ENCODE measurements at regions not wholly inside any gene's neighbourhood (a gene's known extent, or its start where the extent isn't known, plus 50 kb on each side); places are given as distances from the start of the nearest gene placed in this dataset.

DNA sequence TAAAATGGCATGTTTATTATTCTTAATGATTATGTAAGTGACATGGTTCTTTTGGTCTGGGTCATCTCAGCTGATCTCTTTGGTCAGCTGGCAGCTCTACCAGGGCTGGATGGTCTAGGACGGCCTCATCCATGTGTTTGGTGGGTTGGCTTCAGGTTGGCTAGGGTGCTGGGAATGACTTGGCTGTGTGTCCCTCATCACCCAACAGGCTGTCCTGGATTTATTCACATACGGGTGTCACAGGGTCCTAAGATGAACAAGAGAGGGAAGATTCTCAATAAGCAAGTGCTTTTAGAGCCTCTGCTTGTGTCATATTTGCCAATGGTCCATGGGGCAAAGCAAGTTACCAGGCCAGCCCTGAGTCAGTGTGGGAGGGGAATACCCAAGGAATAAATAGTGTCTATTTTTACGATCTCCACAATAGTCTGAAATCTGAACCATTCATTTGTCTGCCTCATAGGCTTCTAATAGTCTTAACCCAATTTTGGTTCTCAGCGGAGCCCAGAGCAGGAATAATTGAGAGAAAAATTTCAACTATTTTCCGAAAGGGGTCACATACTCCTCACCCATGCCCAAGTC is 157.5 kb downstream of the HS3ST2 start:
- H3K4me3 Mint-ChIP-seq, result no peak overlapping the region
- no peak for DNase-seq
- H3K36me3 Mint-ChIP-seq (ENCODE audit: low read depth), result no peaks in the 10 kb centered on the region
- ChIA-PET POLR2A (no interaction called here), CTCF (no interaction called here)
- H3K27ac Mint-ChIP-seq, result no peak overlapping the region
- intact Hi-C loops (cut with micrococcal nuclease), result no loop called here
- TF ChIP-seq, protein P1, sequence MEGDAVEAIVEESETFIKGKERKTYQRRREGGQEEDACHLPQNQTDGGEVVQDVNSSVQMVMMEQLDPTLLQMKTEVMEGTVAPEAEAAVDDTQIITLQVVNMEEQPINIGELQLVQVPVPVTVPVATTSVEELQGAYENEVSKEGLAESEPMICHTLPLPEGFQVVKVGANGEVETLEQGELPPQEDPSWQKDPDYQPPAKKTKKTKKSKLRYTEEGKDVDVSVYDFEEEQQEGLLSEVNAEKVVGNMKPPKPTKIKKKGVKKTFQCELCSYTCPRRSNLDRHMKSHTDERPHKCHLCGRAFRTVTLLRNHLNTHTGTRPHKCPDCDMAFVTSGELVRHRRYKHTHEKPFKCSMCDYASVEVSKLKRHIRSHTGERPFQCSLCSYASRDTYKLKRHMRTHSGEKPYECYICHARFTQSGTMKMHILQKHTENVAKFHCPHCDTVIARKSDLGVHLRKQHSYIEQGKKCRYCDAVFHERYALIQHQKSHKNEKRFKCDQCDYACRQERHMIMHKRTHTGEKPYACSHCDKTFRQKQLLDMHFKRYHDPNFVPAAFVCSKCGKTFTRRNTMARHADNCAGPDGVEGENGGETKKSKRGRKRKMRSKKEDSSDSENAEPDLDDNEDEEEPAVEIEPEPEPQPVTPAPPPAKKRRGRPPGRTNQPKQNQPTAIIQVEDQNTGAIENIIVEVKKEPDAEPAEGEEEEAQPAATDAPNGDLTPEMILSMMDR (IDR thresholded peaks at IDR 0.05), result no peak
- peaks cover 25% of the 10 kb centered on the region for H3K27me3 Mint-ChIP-seq
- H3K9me3 Mint-ChIP-seq, result no peaks in the 10 kb centered on the region
- H3K4me1 Mint-ChIP-seq, result no peaks in the 10 kb centered on the region
- no peak for ATAC-seq (ENCODE audit: low read depth)

DNA sequence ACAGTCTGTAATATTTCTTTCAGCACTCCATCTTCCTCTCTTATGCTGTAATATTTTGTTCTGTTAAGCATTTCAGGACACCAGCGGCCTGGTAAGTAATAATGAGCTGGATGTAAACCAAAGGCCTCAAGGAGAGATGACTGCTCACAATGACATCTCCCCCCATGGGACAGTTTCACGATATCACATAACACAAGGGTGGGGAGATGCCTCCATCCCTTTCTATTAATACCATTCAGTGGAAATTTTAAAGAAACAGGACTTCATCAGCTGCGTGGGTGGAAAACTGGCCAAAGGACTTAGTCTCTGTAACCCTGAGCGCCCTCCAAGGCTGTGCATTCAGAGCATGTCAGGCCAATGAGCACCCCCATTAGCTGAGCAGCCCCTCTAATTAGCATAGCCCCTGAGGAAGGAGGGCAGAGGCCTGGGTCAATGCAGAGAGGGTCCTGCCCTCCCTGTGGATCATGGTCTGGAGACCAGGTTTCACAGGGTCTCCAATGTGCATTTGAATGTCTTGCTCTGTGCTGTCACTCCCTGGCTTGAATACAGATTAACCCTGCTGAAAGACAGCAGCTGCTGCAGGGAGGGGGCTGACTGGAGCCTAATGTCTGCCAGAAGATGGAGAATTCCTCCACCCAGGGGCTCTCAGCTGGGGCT is 156.4 kb downstream of the HS3ST2 start:
- no peak overlapping the region for H3K4me3 Mint-ChIP-seq
- no peaks in the 10 kb centered on the region for H3K4me1 Mint-ChIP-seq
- DNase-seq, result no peak
- TF ChIP-seq, protein P1 (IDR thresholded peaks at IDR 0.05), result no peak
- ATAC-seq (ENCODE audit: low read depth), result no peak
- H3K27me3 Mint-ChIP-seq, result peaks cover 30% of the 10 kb centered on the region
- no peaks in the 10 kb centered on the region for H3K36me3 Mint-ChIP-seq (ENCODE audit: low read depth)
- ChIA-PET CTCF (no interaction called here), POLR2A (no interaction called here)
- intact Hi-C loops (cut with micrococcal nuclease), result no loop called here
- H3K27ac Mint-ChIP-seq, result no peak overlapping the region
- H3K9me3 Mint-ChIP-seq, result no peaks in the 10 kb centered on the region

DNA sequence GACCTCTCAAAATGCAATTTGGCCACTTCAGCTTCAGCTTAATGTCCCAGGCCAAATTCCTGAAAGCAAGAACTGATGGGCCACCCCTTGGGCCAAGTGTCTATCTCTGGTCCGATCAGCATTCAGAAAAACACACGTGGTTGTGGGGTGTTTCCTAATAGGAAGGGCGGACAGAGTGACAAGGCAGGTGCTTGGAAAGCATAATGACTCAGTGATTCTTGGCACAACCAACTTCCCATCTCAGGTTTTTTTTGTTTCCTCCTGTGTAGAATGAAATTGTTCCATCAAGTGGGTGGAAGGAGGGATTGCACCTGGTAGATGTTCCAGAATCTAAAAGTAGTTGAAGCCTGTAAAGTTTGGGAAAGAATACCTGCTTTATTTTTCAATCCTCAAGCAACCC is 155.6 kb downstream of the HS3ST2 start:
- POLR2A ChIA-PET, result no interaction called here
- no peak overlapping the region for H3K4me3 Mint-ChIP-seq
- H3K27me3 Mint-ChIP-seq, result peaks cover 34% of the 10 kb centered on the region
- ATAC-seq (ENCODE audit: low read depth) (no peak), DNase-seq (no peak)
- no peaks in the 10 kb centered on the region for H3K36me3 Mint-ChIP-seq (ENCODE audit: low read depth)
- H3K4me1 Mint-ChIP-seq, result no peaks in the 10 kb centered on the region
- CTCF ChIA-PET, result no interaction called here
- H3K27ac Mint-ChIP-seq, result no peak overlapping the region
- intact Hi-C loops (cut with micrococcal nuclease), result no loop called here
- H3K9me3 Mint-ChIP-seq, result no peaks in the 10 kb centered on the region
- TF ChIP-seq, protein P1 (IDR thresholded peaks at IDR 0.05), result no peak

DNA sequence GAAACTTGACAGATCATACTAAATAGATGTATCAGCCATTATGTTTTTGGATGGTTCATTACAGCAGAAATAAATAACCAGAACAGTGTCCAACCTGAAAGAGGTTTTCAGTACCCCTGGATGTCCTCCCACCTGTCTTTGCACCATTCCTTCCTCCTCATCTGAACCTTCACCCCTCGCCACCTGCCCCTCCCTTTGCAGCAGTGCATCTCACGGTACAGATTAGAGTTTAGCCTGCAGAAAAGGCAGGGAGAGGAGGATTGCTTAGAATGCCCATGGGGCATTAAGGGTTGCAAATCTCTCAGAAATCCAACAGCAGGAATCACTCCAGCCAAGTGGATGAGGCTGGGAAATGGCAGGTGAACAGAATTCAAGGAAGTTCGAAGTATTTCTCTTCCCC is 155.0 kb downstream of the HS3ST2 start:
- no peak for ATAC-seq (ENCODE audit: low read depth)
- H3K4me3 Mint-ChIP-seq, result no peak overlapping the region
- no peaks in the 10 kb centered on the region for H3K4me1 Mint-ChIP-seq
- ChIA-PET CTCF (no interaction called here), POLR2A (no interaction called here)
- no peak overlapping the region for H3K27ac Mint-ChIP-seq
- H3K9me3 Mint-ChIP-seq, result no peaks in the 10 kb centered on the region
- TF ChIP-seq, protein P1 (IDR thresholded peaks at IDR 0.05), result no peak
- intact Hi-C loops (cut with micrococcal nuclease), result no loop called here
- H3K36me3 Mint-ChIP-seq (ENCODE audit: low read depth), result no peaks in the 10 kb centered on the region
- peaks cover 37% of the 10 kb centered on the region for H3K27me3 Mint-ChIP-seq
- DNase-seq, result no peak

DNA sequence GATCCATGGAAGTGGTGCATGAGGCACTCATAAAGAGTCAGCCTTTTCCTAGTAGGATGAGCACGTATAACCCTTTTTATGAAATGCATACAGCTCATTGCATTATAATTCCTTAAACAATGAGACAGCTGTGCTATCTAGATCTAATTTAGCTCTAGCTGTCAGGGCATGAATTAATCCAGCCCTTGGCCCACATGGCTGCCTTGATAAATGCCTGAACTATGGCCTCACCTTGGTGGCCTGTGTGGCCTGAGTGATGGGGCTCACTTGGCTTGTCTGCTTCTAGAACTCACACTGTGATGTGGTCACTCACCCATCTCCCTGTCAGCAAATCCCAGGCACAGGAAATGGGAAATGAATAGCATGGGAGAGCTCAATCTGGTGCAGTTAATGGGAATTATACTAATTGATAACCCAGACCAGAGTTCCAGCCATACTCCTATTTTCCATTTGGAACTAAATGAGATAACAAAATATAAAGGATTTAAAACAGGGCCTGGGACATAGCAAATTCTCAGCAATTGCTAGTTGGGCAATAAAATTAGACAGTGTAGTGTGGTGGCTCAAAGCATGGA is 153.6 kb downstream of the HS3ST2 start:
- no peak overlapping the region for H3K27ac Mint-ChIP-seq

More for the DNA sequence above, 153.6 kb downstream of the HS3ST2 start:
- Mint-ChIP-seq H3K4me1 (no peaks in the 10 kb centered on the region), H3K9me3 (no peaks in the 10 kb centered on the region), H3K27me3 (peaks cover 37% of the 10 kb centered on the region), H3K36me3 (ENCODE audit: low read depth) (no peaks in the 10 kb centered on the region), H3K4me3 (no peak overlapping the region)
- DNase-seq (no peak), ATAC-seq (ENCODE audit: low read depth) (no peak)
- intact Hi-C loops (cut with micrococcal nuclease), result no loop called here
- ChIA-PET POLR2A (no interaction called here), CTCF (no interaction called here)
- TF ChIP-seq, protein P1 (IDR thresholded peaks at IDR 0.05), result no peak

Measured in activated B cell treated with CpG ODN at 0.5 μM for 24 hours (primary cell).